HEK293 (cell line): ENCODE measurements at regions not wholly inside any gene's neighbourhood (a gene's known extent, or its start where the extent isn't known, plus 50 kb on each side); places are given as distances from the start of the nearest gene placed in this dataset.
A peak's percentile ranks its signal among the peaks of the same experiment; 100 is the strongest.

Experiments
- CTCF ChIA-PET: fragments of 350-600 bp; formaldehyde crosslinking; extraction: SDS; loops from one replicate; lab custom pipeline; 2021; ENCODE audit warnings: antibody characterized with exemption; lab: Yijun Ruan, JAX
- POLR2A ChIA-PET: fragments of 300-600 bp; formaldehyde crosslinking; extraction: SDS; loops from one replicate; lab custom pipeline; 2020; ENCODE audit warnings: antibody characterized with exemption, inconsistent platforms; lab: Yijun Ruan, JAX
- H3K27ac ChIP-seq: fragments of 200-500 bp; sonication (Bioruptor generic); 2 replicates; pipeline ENCODE4 v1.5.1; 2014; ENCODE audit warnings: low read depth, low read length, control low read depth, inconsistent platforms; ENCODE audit errors: extremely low read depth
- H3K36me3 ChIP-seq, 2 experiments: fragments of 200-500 bp in 1 of 2; sonication (Bioruptor generic) in 1 of 2; 1 replicate in 1 of 2; 2 replicates in 1 of 2; pipeline ENCODE4 v1.5.1; 2014 to 2017; ENCODE audit warnings: inconsistent platforms in 2 of 2, low read length in 2 of 2; ENCODE audit not compliant: control insufficient read depth in 2 of 2, insufficient read depth in 1 of 2
- H3K4me1 ChIP-seq: fragments of 200-500 bp; sonication (Bioruptor generic); 2 replicates; pipeline ENCODE4 v1.5.1; 2014; ENCODE audit warnings: mild to moderate bottlenecking, low read length, inconsistent platforms; ENCODE audit not compliant: control insufficient read depth, insufficient read depth
- H3K4me3 ChIP-seq: 2 replicates; pipeline ENCODE4 v1.5.1; 2011; ENCODE audit warnings: low read depth, mild to moderate bottlenecking, control low read depth, low read length, moderate library complexity
- H3K9me3 ChIP-seq: fragments of 200-500 bp; sonication (Bioruptor generic); 2 replicates; pipeline ENCODE4 v1.5.1; 2014; ENCODE audit warnings: low read depth, low read length, inconsistent platforms; ENCODE audit not compliant: control insufficient read depth, insufficient read depth
- GFI1B ChIP-seq: fragments of 450-650 bp; formaldehyde crosslinking; IDR thresholded peaks from 2 replicates; pipeline ENCODE4 v1.5.1; 2016; ENCODE audit warnings: missing biosample characterization, missing genetic modification characterization
- IKZF3 ChIP-seq: fragments of 450-650 bp; IDR thresholded peaks from 2 replicates; pipeline ENCODE4 v1.5.0; 2018; ENCODE audit warnings: missing biosample characterization, mild to moderate bottlenecking, missing genetic modification characterization, moderate library complexity
- KLF1 ChIP-seq: fragments of 450-650 bp; formaldehyde crosslinking; IDR thresholded peaks from 2 replicates; pipeline ENCODE4 v1.5.1; 2016; ENCODE audit warnings: missing biosample characterization, missing genetic modification characterization
- KLF10 ChIP-seq: fragments of 450-650 bp; IDR thresholded peaks from 2 replicates; pipeline ENCODE4 v1.5.1; 2018; ENCODE audit warnings: missing biosample characterization, mild to moderate bottlenecking, missing genetic modification characterization
- SETDB1 ChIP-seq: IDR thresholded peaks from one replicate; pipeline ENCODE4 v1.6.1; 2017; ENCODE audit warnings: mild to moderate bottlenecking, low read length, moderate library complexity, mixed read lengths; ENCODE audit not compliant: insufficient read length
- SP2 ChIP-seq: fragments of 450-650 bp; formaldehyde crosslinking; IDR thresholded peaks from 2 replicates; pipeline ENCODE4 v1.5.1; 2016; ENCODE audit warnings: missing biosample characterization, missing genetic modification characterization
- ZFP37 ChIP-seq: fragments of 450-650 bp; formaldehyde crosslinking; IDR thresholded peaks from 2 replicates; pipeline ENCODE4 v1.5.1; 2016; ENCODE audit warnings: missing biosample characterization, missing genetic modification characterization
- ZNF10 ChIP-seq: fragments of 450-650 bp; formaldehyde crosslinking; IDR thresholded peaks from 2 replicates; pipeline ENCODE4 v1.5.1; 2017; ENCODE audit warnings: missing biosample characterization, missing genetic modification characterization
- ZNF132 ChIP-seq: fragments of 450-650 bp; formaldehyde crosslinking; IDR thresholded peaks from 2 replicates; pipeline ENCODE4 v1.5.1; 2017; ENCODE audit warnings: missing biosample characterization, missing genetic modification characterization, borderline replicate concordance
- ZNF140 ChIP-seq: fragments of 450-650 bp; formaldehyde crosslinking; IDR thresholded peaks from 2 replicates; pipeline ENCODE4 v1.5.1; 2016; ENCODE audit warnings: missing biosample characterization, missing genetic modification characterization
- ZNF146 ChIP-seq: fragments of 450-650 bp; formaldehyde crosslinking; IDR thresholded peaks from 2 replicates; pipeline ENCODE4 v1.5.1; 2016; ENCODE audit warnings: missing biosample characterization, missing genetic modification characterization
- ZNF157 ChIP-seq: fragments of 450-650 bp; formaldehyde crosslinking; IDR thresholded peaks from 2 replicates; pipeline ENCODE4 v1.5.1; 2016; ENCODE audit warnings: missing biosample characterization, missing genetic modification characterization
- ZNF174 ChIP-seq: fragments of 450-650 bp; formaldehyde crosslinking; IDR thresholded peaks from 2 replicates; pipeline ENCODE4 v1.5.0; 2017; ENCODE audit warnings: missing biosample characterization, mild to moderate bottlenecking, missing genetic modification characterization
- ZNF184 ChIP-seq: fragments of 450-650 bp; IDR thresholded peaks from 2 replicates; pipeline ENCODE4 v1.5.1; 2018; ENCODE audit warnings: missing biosample characterization, mild to moderate bottlenecking, missing genetic modification characterization
- ZNF19 ChIP-seq: fragments of 450-650 bp; formaldehyde crosslinking; IDR thresholded peaks from 2 replicates; pipeline ENCODE4; 2016; ENCODE audit warnings: missing biosample characterization, missing genetic modification characterization, low read depth
- ZNF423 ChIP-seq: fragments of 450-650 bp; formaldehyde crosslinking; IDR thresholded peaks from 2 replicates; pipeline ENCODE4 v1.5.1; 2016; ENCODE audit warnings: missing biosample characterization, missing genetic modification characterization
- ZNF449 ChIP-seq: fragments of 450-650 bp; formaldehyde crosslinking; IDR thresholded peaks from 2 replicates; pipeline ENCODE4 v1.5.1; 2017; ENCODE audit warnings: missing biosample characterization, mild to moderate bottlenecking, missing genetic modification characterization, moderate library complexity
- ZNF48 ChIP-seq: fragments of 450-650 bp; formaldehyde crosslinking; IDR thresholded peaks from 2 replicates; pipeline ENCODE4 v1.5.1; 2016; ENCODE audit warnings: missing biosample characterization, missing genetic modification characterization
- ZNF529 ChIP-seq: fragments of 450-650 bp; formaldehyde crosslinking; IDR thresholded peaks from 2 replicates; pipeline ENCODE4 v1.5.1; 2017; ENCODE audit warnings: missing genetic modification characterization, missing biosample characterization; ENCODE audit not compliant: insufficient replicate concordance
- ZNF561 ChIP-seq: fragments of 450-650 bp; IDR thresholded peaks from 2 replicates; pipeline ENCODE4 v1.5.1; 2018; ENCODE audit warnings: missing biosample characterization, missing genetic modification characterization, borderline replicate concordance
- ZNF621 ChIP-seq: fragments of 450-650 bp; formaldehyde crosslinking; IDR thresholded peaks from 2 replicates; pipeline ENCODE4 v1.5.1; 2017; ENCODE audit warnings: missing biosample characterization, missing genetic modification characterization
- ZNF660 ChIP-seq: fragments of 450-650 bp; IDR thresholded peaks from 2 replicates; pipeline ENCODE4 v1.5.1; 2018; ENCODE audit warnings: missing biosample characterization, mild to moderate bottlenecking, missing genetic modification characterization
- ZNF701 ChIP-seq: fragments of 450-650 bp; formaldehyde crosslinking; IDR thresholded peaks from 2 replicates; pipeline ENCODE4 v1.5.1; 2016; ENCODE audit warnings: missing biosample characterization, missing genetic modification characterization
- TF ChIP-seq, protein P1 (sequence below): fragments of 450-650 bp; formaldehyde crosslinking; IDR thresholded peaks from 2 replicates; pipeline ENCODE4 v1.5.1; 2016; ENCODE audit warnings: missing biosample characterization, missing genetic modification characterization
- TF ChIP-seq, protein P2 (sequence below): fragments of 450-650 bp; formaldehyde crosslinking; IDR thresholded peaks from 2 replicates; pipeline ENCODE4 v1.5.1; 2016; ENCODE audit warnings: missing biosample characterization, missing genetic modification characterization, low read depth

GRCh38 chr4:26099967-26100366, 185.9 kb downstream of the SMIM20 start:
- Histone ChIP-seq H3K36me3 (no peaks in the 10 kb centered on the region), H3K4me3 (no peak overlapping the region), H3K9me3 (no peaks in the 10 kb centered on the region), H3K4me1 (no peaks in the 10 kb centered on the region), H3K27ac (no peak overlapping the region)
- ChIA-PET CTCF (interaction anchor here (1.0 to 1.1 kb wide), 2 partner anchors 18 to 231 kb away, joined by 4 read pairs; no protein-coding TSS in a partner anchor), POLR2A (no interaction called here)
- TF ChIP-seq SP2 (tag by site-specific recombination) (no peak), ZNF132 (tag by site-specific recombination) (no peak), ZNF621 (no peak), ZNF561 (tag by site-specific recombination) (no peak)
- TF ChIP-seq, protein P1, sequence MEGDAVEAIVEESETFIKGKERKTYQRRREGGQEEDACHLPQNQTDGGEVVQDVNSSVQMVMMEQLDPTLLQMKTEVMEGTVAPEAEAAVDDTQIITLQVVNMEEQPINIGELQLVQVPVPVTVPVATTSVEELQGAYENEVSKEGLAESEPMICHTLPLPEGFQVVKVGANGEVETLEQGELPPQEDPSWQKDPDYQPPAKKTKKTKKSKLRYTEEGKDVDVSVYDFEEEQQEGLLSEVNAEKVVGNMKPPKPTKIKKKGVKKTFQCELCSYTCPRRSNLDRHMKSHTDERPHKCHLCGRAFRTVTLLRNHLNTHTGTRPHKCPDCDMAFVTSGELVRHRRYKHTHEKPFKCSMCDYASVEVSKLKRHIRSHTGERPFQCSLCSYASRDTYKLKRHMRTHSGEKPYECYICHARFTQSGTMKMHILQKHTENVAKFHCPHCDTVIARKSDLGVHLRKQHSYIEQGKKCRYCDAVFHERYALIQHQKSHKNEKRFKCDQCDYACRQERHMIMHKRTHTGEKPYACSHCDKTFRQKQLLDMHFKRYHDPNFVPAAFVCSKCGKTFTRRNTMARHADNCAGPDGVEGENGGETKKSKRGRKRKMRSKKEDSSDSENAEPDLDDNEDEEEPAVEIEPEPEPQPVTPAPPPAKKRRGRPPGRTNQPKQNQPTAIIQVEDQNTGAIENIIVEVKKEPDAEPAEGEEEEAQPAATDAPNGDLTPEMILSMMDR: no peak

- Histone ChIP-seq H3K4me3 (no peak overlapping the region), H3K36me3 (no peaks in the 10 kb centered on the region), H3K4me1 (no peaks in the 10 kb centered on the region), H3K9me3 (no peaks in the 10 kb centered on the region), H3K27ac (no peak overlapping the region)
- CTCF ChIA-PET: no interaction called here
- POLR2A ChIA-PET: no interaction called here
- TF ChIP-seq ZNF140 (tag by site-specific recombination) (no peak), ZFP37 (tag by site-specific recombination) (no peak), KLF1 (tag by site-specific recombination) (no peak), GFI1B (tag by site-specific recombination) (no peak), ZNF529 (tag by site-specific recombination) (no peak), ZNF701 (tag by site-specific recombination) (no peak), ZNF48 (tag by site-specific recombination) (no peak), ZNF10 (tag by site-specific recombination) (no peak)
Measured at GRCh38 chr4:26101011-26101410, 187.0 kb downstream of the SMIM20 start.

DNA sequence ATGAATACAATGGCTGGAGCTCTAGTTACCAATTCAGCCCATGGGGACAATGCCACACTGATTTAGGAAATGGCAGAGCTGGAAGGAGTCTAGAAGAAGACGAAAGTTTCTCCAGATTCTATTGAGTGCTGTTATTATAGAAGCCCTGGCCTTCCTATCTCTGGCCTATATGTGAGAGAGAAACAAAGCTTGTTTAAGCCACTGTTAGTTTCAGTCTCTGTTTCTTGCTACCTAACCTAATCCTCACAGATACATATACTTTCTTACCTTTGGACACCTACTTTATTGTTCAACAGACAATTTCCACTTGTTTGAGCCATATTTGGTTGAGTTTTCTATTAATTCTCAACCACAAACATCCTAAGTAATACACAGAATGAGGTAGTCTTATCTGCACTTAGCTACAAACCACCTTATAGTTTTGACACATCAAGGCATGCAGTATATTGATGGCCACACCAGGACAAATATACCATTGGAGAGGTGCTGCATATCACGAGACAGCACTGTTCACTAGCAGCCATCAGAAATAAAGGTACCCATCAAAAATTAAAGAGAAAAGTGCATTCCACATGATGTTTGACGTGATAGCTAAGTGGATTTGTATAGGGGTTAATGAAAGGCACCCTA, 190.2 kb downstream of the SMIM20 start:
- CTCF ChIA-PET: interaction anchor here (1.2 to 1.5 kb wide), 2 partner anchors 21 to 35 kb away, joined by 3 to 4 read pairs; no protein-coding TSS in a partner anchor
- Histone ChIP-seq H3K36me3 (no peaks in the 10 kb centered on the region), H3K9me3 (no peaks in the 10 kb centered on the region), H3K4me1 (no peaks in the 10 kb centered on the region), H3K4me3 (no peak overlapping the region), H3K27ac (no peak overlapping the region)
- TF ChIP-seq ZNF449 (tag by site-specific recombination): no peak
- peak; percentile 89 for TF ChIP-seq ZNF157
- no peak for TF ChIP-seq ZNF146 (tag by site-specific recombination)
- POLR2A ChIA-PET: no interaction called here

DNA sequence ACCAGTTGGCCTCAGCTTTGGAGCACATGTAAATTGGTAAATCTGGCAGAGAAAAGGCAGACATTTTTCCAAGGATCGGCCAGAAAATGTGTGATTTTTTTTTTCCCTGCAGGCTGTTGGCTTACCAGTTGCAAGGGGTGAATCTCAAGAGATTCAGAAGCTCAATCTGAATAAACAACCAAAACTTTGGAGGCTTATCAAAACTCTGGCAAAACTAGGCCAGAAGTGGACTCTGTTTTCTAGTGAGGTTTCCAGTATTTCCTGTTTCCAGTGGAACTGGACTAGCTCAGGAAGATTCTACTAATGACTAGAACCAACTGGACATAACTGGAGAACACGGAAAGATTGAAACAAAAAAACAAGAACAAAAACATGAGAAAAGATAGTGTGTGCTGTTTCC, 191.3 kb downstream of the SMIM20 start:
- Histone ChIP-seq H3K9me3 (no peaks in the 10 kb centered on the region), H3K27ac (no peak overlapping the region), H3K36me3 (no peaks in the 10 kb centered on the region), H3K4me3 (no peak overlapping the region), H3K4me1 (no peaks in the 10 kb centered on the region)
- POLR2A ChIA-PET: no interaction called here
- CTCF ChIA-PET: no interaction called here
- TF ChIP-seq SETDB1 (no peak), ZNF19 (tag by site-specific recombination) (no peak), ZNF660 (tag by site-specific recombination) (no peak), KLF10 (tag by site-specific recombination) (no peak), ZNF423 (no peak), ZNF174 (tag by site-specific recombination) (no peak), ZNF184 (no peak), IKZF3 (tag by site-specific recombination) (no peak)
- TF ChIP-seq, protein P2, sequence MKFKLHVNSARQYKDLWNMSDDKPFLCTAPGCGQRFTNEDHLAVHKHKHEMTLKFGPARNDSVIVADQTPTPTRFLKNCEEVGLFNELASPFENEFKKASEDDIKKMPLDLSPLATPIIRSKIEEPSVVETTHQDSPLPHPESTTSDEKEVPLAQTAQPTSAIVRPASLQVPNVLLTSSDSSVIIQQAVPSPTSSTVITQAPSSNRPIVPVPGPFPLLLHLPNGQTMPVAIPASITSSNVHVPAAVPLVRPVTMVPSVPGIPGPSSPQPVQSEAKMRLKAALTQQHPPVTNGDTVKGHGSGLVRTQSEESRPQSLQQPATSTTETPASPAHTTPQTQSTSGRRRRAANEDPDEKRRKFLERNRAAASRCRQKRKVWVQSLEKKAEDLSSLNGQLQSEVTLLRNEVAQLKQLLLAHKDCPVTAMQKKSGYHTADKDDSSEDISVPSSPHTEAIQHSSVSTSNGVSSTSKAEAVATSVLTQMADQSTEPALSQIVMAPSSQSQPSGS: no peak
